Smooth muscle cell of the brain vasculature (primary cell): ENCODE measurements at regions not wholly inside any gene's neighbourhood (a gene's known extent, or its start where the extent isn't known, plus 50 kb on each side); places are given as distances from the start of the nearest gene placed in this dataset.

Experiments
- DNase-seq: peaks from one replicate; pipeline ENCODE4 v3.0.0-alpha.2; 2012; ENCODE audit warnings: low read depth, low spot score

- DNase-seq, result no peak
These were observed 391.0 kb downstream of the MATN1 start for GRCh38 chr1:30332116-30333094.

GRCh38 chr1:30331415-30332065 is 391.8 kb downstream of the MATN1 start:
- DNase-seq, result no peak

DNA sequence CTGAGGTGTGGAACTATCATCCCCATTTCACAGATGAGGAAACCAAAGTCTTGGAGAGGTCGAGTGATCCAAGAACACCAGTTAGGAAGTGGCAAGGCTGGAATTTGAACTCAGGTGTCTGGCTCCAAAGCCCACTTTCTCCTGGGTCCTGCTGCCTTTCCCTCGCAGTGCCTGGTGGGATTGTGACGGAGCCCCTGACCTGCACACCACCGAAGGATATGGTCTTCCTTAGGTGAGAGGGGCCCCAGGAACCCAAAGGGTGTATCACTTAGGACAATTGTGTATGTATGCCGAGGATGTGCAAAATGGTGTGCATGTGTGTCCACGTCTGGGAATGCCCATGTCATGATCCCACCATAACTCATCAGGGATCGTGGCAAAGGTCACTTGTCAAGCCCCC is 392.7 kb downstream of the MATN1 start:
- no peak for DNase-seq

- no peak for DNase-seq
These were observed 393.4 kb downstream of the MATN1 start for GRCh38 chr1:30329802-30330557.

DNA sequence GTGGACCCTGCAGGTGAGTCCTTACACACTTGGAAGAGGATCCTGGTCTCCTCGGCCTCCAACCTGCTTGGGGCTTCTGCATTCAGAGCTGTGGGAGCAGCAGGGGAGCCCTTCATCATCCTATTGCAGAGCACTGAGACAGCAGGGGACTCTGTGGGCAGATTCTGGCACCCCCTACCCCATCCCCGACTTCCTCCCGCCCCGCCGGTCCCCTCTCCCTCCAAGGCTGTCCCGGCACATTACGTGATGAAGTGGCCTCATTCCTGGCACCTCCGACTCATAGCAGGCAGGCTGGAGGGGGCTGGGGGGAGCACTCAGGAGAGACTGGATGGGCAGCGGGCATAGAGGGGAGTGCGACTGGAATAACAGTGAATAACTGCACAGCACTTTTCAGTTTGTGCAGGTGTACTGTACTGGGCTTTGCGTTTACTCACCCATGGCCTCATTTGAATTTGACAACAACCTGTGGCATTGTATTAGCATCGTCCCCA is 394.1 kb downstream of the MATN1 start:
- no peak for DNase-seq

GRCh38 chr1:30328401-30329262 is 394.8 kb downstream of the MATN1 start:
- no peak for DNase-seq

DNA sequence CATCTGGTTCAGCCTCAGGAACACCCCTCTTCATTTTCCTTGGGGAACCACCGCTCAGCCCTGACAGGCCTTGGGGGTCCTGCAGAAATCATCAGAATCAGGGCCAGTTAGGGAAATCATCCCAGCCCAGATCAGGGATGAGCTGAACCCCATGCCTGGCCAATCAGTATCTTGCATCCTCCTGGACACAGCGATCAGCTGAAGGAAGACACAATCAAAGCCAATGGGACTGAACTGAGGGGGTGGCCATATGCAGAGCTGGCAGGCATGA is 395.4 kb downstream of the MATN1 start:
- DNase-seq, result no peak

- no peak for DNase-seq
These were observed 395.9 kb downstream of the MATN1 start for GRCh38 chr1:30327370-30328099.

DNA sequence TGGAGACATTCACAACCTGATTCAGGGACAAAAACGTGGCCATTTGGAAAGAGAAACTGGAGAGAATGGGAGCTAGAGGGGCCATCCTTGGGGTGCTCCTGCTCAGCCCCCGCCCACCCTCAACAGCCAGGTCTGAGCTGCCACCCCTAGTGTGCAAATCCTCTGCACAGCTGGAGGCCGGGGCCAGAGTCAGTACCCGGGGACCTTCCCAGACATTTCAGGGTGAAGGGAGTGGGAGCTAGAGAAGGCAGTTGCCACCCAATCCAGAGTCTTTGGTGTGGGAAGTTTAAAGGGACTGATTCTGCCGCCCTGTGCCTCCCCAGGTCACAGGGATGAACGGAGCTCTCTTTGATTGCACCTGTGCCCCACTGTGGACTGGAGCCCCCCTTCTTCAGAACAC is 397.4 kb downstream of the MATN1 start:
- DNase-seq, result no peak

DNA sequence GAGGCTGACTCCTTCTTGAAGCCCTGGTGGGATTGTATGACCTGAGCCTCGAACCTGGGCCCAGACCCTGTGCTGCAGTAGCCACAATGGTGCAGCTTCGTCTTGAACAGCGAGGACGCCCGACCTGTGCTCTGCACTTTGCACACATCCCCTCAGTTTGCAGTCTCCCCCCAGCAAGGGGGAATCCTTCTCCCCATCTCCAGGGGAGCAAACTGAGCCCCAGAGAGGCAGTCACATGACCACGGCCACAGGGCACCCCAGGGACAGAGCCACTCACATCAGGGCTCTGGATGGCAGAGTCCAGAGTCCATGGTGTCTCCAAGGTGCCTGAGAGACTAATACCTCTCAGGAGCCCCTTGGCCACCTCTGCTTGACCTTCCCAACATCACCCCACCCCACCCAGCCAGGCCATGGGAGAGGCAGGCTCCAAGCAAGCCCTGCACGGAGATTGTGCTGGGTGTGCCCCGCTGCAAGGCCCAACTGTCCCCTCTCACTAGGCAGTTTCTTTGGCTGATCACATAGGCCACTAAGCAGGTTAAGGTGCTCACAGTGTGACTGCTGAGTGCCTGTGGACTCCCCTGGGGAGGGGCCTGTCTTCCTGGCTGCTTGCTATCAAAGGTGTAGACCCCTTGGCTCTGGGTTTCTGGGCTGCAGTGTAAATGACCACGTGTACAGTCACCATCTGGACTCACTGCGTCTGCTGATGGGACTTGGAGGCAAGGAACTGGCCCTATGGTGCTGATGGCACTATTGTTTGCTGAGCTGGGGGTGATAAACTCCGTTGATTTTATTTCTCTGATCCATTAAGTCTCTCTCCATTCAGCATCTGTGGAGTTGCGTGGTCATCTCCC is 398.1 kb downstream of the MATN1 start:
- DNase-seq, result no peak

GRCh38 chr1:30324251-30325084 is 398.9 kb downstream of the MATN1 start:
- no peak for DNase-seq

DNA sequence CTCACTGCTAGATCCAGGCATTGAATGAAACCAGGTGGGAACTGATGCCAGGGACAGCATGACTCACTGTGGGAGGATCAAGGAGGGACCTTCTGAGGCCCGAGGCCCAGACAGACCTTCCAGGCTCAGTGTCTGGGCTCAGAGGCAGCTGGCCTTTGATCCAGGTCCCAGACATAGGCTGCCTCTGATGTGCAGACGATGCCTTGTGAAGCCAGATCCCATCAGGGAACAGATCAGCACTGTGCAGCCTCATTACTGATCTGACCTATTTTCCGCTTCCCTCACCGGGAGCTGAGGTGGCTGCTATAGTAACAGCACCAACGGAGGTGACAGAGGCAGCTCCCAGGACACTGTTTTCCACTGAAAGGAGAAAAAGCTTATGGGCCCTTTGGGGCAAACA is 399.5 kb downstream of the MATN1 start:
- DNase-seq, result no peak

- DNase-seq, result no peak
These were observed 400.0 kb downstream of the MATN1 start for GRCh38 chr1:30323352-30323751.

DNA sequence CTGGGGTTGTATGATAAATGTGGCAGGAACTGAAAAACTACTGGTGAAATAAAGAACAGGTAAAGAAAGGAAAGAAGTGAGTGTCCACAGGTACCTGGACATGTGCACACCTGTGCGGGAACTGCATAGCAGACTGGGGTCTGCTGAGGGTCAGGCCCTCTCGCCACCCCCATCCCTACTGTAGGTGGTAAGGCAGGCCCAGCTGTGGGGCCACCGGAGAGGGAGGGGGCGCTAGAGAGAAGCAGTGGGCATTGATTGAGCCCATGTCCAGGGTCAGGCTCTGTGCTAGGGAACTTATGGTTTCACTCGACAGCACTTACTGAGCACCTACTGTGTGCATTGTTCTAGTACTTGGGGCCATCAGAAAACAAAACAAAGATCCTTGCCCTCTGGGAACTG is 400.5 kb downstream of the MATN1 start:
- DNase-seq, result no peak

GRCh38 chr1:30321996-30322858 is 401.2 kb downstream of the MATN1 start:
- DNase-seq, result no peak

DNA sequence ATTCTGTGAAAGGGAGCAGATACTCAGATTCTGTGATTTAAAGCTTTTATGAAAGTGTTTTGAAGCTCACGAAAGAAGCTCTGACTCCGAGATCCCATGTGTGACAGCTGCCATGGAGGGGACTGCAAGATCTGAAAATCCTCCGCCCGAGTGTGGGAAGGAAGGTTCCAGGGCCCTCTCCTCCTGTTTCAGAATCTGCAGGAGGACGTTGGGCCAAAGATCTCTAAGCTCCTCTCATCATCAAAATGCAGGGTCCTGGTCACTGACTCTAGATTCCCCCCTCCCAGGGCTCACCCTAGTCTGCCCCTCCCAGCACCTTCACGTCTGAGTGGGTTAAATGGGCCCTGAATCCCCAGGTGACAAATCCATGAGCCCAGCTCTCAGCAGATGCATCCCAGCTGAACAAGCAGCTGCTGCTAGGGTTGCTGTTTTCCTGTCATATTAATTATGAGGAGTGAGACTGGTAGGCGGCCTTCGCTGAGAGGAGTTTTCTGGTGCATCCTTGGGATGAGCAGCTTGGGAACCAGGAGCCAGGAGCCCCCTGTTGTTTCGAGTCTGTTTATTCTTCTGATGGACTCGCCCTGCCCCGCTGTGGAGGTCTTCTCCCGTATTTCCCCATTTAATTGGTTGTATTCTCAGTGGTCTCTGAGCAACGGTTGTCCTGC is 402.0 kb downstream of the MATN1 start:
- no peak for DNase-seq

DNA sequence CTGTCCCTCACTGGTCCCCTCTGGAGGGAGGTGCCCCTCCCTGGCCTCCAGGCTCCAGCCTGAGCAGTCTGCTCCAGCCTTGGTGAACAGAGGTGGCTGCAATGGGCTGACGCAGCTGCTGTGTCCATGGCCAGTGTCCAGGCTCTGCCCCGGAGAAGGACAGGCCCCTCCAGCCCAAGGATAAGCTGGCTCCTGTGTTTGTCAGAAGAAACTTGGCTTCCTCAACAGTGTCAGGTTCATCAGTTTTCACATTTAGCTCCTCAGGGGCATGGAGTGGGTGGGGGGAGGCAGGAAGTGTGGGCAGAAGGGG is 402.8 kb downstream of the MATN1 start:
- no peak for DNase-seq
